DND-41 (cell line): ENCODE measurements at regions not wholly inside any gene's neighbourhood (a gene's known extent, or its start where the extent isn't known, plus 50 kb on each side); places are given as distances from the start of the nearest gene placed in this dataset.

Experiments used
- ATAC-seq: fragments of 200-7000 bp; cut with Tn5 transposase; 3 replicates; pipeline ENCODE4 v1.9.1; 2021; ENCODE audit warnings: low read depth; ENCODE audit not compliant: insufficient read depth
- DNase-seq: peaks from one replicate; pipeline ENCODE4 v3.0.0-alpha.2; 2020
- H2AFZ ChIP-seq: 2 replicates; pipeline ENCODE4 v1.6.0; 2012; ENCODE audit warnings: low read depth, low read length
- H3K27ac ChIP-seq: 2 replicates; pipeline ENCODE4 v1.5.1; 2012; ENCODE audit warnings: low read length, inconsistent platforms
- H3K27me3 ChIP-seq: fragments of 200-600 bp; sonication (generic); 2 replicates; pipeline ENCODE4 v1.6.0; 2012; ENCODE audit warnings: low read length, mild to moderate bottlenecking, inconsistent platforms; ENCODE audit not compliant: insufficient read depth, poor library complexity
- H3K36me3 ChIP-seq: 2 replicates; pipeline ENCODE4 v1.5.1; 2012; ENCODE audit warnings: low read length, inconsistent platforms; ENCODE audit not compliant: insufficient read depth
- H3K4me1 ChIP-seq: 2 replicates; pipeline ENCODE4 v1.5.1; 2012; ENCODE audit warnings: mild to moderate bottlenecking, low read length; ENCODE audit not compliant: insufficient read depth
- H3K4me2 ChIP-seq: 2 replicates; pipeline ENCODE4 v1.6.0; 2012; ENCODE audit warnings: mild to moderate bottlenecking, moderate library complexity, low read length, inconsistent platforms; ENCODE audit not compliant: insufficient read depth
- H3K4me3 ChIP-seq, 2 experiments: fragments of 200-600 bp in 1 of 2; shearing (Covaris generic) in 1 of 2; 2 replicates each; pipeline ENCODE4 v1.5.1; 2012 to 2016; ENCODE audit warnings: inconsistent platforms in 2 of 2, low read length in 2 of 2, mild to moderate bottlenecking in 2 of 2, low read depth in 1 of 2, moderate library complexity in 1 of 2
- H3K79me2 ChIP-seq: 2 replicates; pipeline ENCODE4 v1.6.0; 2012; ENCODE audit warnings: low read length, inconsistent platforms; ENCODE audit not compliant: insufficient read depth
- H3K9ac ChIP-seq: 2 replicates; pipeline ENCODE4 v1.6.0; 2012; ENCODE audit warnings: low read depth, mild to moderate bottlenecking, inconsistent platforms, low read length, moderate library complexity
- H3K9me3 ChIP-seq: 2 replicates; pipeline ENCODE4 v1.5.1; 2012; ENCODE audit warnings: low read length, moderate library complexity, mild to moderate bottlenecking, inconsistent platforms; ENCODE audit not compliant: insufficient read depth, severe bottlenecking
- H4K20me1 ChIP-seq: 2 replicates; pipeline ENCODE4 v1.6.0; 2012; ENCODE audit warnings: low read length; ENCODE audit not compliant: insufficient read depth
- EZH2 ChIP-seq: IDR thresholded peaks from 3 replicates; pipeline ENCODE4 v1.6.1; 2012; ENCODE audit warnings: borderline replicate concordance, low read depth, mild to moderate bottlenecking, moderate library complexity, low read length, inconsistent platforms; ENCODE audit not compliant: severe bottlenecking
- TF ChIP-seq, protein P1 (sequence below): IDR thresholded peaks from 2 replicates; pipeline ENCODE4 v1.5.1; 2012; ENCODE audit warnings: borderline replicate concordance, low read length, moderate library complexity, mild to moderate bottlenecking; ENCODE audit not compliant: poor library complexity, severe bottlenecking; ENCODE audit errors: extremely low read depth

DNA sequence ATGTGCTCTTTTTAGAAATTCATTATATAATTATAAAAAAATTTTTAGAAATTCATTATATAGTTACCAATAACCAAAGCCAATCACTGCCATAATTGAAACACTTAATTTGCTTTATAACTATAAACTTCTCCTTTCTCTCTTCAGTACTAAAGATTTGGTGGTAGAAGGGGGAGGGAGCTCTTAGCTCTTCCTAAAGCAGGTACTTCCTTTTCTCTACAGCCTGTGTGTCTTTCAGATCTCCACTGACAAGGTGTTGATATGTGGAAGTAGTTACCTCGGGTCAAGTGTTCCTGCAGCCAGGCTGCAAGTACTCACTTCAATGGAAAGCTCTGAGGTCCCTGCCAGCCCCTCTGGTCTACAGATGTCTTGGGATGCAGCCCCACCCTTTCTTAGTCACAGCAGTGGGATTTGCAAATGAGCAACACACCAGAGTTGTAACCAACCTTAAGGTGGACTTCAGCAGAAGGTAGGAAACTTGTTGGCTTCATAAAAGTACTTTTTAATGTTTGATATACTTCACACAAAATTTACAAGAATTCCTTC lies 690.0 kb downstream of the ARHGAP15 start:
- Histone ChIP-seq H3K27me3 (no peaks in the 10 kb centered on the region), H2AFZ (no peak overlapping the region), H3K4me1 (no peaks in the 10 kb centered on the region), H3K27ac (no peak overlapping the region), H3K9me3 (no peaks in the 10 kb centered on the region), H3K79me2 (no peaks in the 10 kb centered on the region), H3K4me2 (no peak overlapping the region), H4K20me1 (no peaks in the 10 kb centered on the region), H3K36me3 (no peaks in the 10 kb centered on the region), H3K9ac (no peak overlapping the region), H3K4me3 (no peak overlapping the region)
- ATAC-seq (no peak), DNase-seq (no peak)
- TF ChIP-seq EZH2 = no peak
- TF ChIP-seq, protein P1, sequence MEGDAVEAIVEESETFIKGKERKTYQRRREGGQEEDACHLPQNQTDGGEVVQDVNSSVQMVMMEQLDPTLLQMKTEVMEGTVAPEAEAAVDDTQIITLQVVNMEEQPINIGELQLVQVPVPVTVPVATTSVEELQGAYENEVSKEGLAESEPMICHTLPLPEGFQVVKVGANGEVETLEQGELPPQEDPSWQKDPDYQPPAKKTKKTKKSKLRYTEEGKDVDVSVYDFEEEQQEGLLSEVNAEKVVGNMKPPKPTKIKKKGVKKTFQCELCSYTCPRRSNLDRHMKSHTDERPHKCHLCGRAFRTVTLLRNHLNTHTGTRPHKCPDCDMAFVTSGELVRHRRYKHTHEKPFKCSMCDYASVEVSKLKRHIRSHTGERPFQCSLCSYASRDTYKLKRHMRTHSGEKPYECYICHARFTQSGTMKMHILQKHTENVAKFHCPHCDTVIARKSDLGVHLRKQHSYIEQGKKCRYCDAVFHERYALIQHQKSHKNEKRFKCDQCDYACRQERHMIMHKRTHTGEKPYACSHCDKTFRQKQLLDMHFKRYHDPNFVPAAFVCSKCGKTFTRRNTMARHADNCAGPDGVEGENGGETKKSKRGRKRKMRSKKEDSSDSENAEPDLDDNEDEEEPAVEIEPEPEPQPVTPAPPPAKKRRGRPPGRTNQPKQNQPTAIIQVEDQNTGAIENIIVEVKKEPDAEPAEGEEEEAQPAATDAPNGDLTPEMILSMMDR = no peak
